ENCODE measurements at regions not wholly inside any gene's neighbourhood (a gene's known extent, or its start where the extent isn't known, plus 50 kb on each side); places are given as distances from the start of the nearest gene placed in this dataset.

DNA sequence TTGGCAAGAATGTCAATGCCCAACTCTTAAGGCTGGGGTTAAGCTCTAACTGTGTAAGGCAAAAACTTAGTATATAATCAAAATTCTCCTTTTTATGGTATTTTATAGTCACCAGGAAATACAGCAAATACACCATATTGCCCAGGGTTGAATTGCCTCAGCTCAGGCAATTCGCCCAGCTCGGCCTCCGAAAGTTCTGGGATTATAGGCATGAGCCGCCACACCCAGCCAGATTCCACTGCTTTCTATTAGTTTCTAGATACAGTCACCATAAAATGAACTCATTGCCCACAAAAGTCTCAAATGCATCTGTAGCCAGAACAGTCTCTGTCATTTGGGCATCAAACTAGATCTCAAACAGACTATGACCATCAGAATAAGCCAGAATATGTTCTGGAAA lies 238.7 kb upstream of the TOX3 start (continued):
- TF ChIP-seq, protein P1, sequence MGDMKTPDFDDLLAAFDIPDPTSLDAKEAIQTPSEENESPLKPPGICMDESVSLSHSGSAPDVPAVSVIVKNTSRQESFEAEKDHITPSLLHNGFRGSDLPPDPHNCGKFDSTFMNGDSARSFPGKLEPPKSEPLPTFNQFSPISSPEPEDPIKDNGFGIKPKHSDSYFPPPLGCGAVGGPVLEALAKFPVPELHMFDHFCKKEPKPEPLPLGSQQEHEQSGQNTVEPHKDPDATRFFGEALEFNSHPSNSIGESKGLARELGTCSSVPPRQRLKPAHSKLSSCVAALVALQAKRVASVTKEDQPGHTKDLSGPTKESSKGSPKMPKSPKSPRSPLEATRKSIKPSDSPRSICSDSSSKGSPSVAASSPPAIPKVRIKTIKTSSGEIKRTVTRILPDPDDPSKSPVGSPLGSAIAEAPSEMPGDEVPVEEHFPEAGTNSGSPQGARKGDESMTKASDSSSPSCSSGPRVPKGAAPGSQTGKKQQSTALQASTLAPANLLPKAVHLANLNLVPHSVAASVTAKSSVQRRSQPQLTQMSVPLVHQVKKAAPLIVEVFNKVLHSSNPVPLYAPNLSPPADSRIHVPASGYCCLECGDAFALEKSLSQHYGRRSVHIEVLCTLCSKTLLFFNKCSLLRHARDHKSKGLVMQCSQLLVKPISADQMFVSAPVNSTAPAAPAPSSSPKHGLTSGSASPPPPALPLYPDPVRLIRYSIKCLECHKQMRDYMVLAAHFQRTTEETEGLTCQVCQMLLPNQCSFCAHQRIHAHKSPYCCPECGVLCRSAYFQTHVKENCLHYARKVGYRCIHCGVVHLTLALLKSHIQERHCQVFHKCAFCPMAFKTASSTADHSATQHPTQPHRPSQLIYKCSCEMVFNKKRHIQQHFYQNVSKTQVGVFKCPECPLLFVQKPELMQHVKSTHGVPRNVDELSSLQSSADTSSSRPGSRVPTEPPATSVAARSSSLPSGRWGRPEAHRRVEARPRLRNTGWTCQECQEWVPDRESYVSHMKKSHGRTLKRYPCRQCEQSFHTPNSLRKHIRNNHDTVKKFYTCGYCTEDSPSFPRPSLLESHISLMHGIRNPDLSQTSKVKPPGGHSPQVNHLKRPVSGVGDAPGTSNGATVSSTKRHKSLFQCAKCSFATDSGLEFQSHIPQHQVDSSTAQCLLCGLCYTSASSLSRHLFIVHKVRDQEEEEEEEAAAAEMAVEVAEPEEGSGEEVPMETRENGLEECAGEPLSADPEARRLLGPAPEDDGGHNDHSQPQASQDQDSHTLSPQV (IDR thresholded peaks at IDR 0.05) = no peak
- TF ChIP-seq CBX3 (IDR thresholded peaks at IDR 0.05; ENCODE audit: borderline replicate concordance, low read depth) (no peak), NFIC (IDR thresholded peaks at IDR 0.05; ENCODE audit: low read depth, low read length) (no peak), ZSCAN29 (IDR thresholded peaks at IDR 0.05) (no peak), RBBP5 (conservative IDR thresholded peaks at IDR 0.05) (no peak), ZNF622 (IDR thresholded peaks at IDR 0.05) (no peak), ZZZ3 (IDR thresholded peaks at IDR 0.05; ENCODE audit: control insufficient read depth, insufficient read length, low read depth) (no peak), JUND (IDR thresholded peaks at IDR 0.05; ENCODE audit: low read depth, low read length) (no peak), POLR2AphosphoS2 (IDR thresholded peaks at IDR 0.05; ENCODE audit: low read depth, low read length) (no peak), TCF7 (IDR thresholded peaks at IDR 0.05; ENCODE audit: borderline replicate concordance) (no peak)
- TF ChIP-seq, protein P2, sequence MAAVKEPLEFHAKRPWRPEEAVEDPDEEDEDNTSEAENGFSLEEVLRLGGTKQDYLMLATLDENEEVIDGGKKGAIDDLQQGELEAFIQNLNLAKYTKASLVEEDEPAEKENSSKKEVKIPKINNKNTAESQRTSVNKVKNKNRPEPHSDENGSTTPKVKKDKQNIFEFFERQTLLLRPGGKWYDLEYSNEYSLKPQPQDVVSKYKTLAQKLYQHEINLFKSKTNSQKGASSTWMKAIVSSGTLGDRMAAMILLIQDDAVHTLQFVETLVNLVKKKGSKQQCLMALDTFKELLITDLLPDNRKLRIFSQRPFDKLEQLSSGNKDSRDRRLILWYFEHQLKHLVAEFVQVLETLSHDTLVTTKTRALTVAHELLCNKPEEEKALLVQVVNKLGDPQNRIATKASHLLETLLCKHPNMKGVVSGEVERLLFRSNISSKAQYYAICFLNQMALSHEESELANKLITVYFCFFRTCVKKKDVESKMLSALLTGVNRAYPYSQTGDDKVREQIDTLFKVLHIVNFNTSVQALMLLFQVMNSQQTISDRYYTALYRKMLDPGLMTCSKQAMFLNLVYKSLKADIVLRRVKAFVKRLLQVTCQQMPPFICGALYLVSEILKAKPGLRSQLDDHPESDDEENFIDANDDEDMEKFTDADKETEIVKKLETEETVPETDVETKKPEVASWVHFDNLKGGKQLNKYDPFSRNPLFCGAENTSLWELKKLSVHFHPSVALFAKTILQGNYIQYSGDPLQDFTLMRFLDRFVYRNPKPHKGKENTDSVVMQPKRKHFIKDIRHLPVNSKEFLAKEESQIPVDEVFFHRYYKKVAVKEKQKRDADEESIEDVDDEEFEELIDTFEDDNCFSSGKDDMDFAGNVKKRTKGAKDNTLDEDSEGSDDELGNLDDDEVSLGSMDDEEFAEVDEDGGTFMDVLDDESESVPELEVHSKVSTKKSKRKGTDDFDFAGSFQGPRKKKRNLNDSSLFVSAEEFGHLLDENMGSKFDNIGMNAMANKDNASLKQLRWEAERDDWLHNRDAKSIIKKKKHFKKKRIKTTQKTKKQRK (IDR thresholded peaks at IDR 0.05; ENCODE audit: low read depth, low read length) = no peak

Measured in GM12878 (cell line).